BLaER1 treated with 17β-estradiol and CSF1 and Interleukin-3, amounts not matched to agents 10 nM and 100 nM (cell line): ENCODE measurements at regions not wholly inside any gene's neighbourhood (a gene's known extent, or its start where the extent isn't known, plus 50 kb on each side); places are given as distances from the start of the nearest gene placed in this dataset.
"Not testable (repeated sequence)": the region's sequence is repeated elsewhere in the genome, so short reads cannot be mapped to it uniquely, and the experiment has no call there.

Experiments
- H3K27ac ChIP-seq, 11 experiments: shearing (Covaris generic); formaldehyde crosslinking; 2 replicates each; pipeline ENCODE4 v1.8.1; 2022
- H3K27me3 ChIP-seq, 11 experiments: shearing (Covaris generic); formaldehyde crosslinking; 2 replicates each; pipeline ENCODE4 v1.8.1; 2022
- H3K36me3 ChIP-seq, 11 experiments: shearing (Covaris generic); formaldehyde crosslinking; 2 replicates each; pipeline ENCODE4 v1.8.1; 2022
- H3K4me1 ChIP-seq, 10 experiments: shearing (Covaris generic); formaldehyde crosslinking; 2 replicates each; pipeline ENCODE4 v1.8.1; 2022
- H3K4me2 ChIP-seq, 11 experiments: shearing (Covaris generic); formaldehyde crosslinking; 2 replicates each; pipeline ENCODE4 v1.8.1; 2022
- H3K4me3 ChIP-seq, 10 experiments: shearing (Covaris generic); formaldehyde crosslinking; 2 replicates each; pipeline ENCODE4 v1.8.1; 2022
- H3K9ac ChIP-seq, 11 experiments: shearing (Covaris generic); formaldehyde crosslinking; 2 replicates each; pipeline ENCODE4 v1.8.1; 2022
- H3K9me3 ChIP-seq, 11 experiments: shearing (Covaris generic); formaldehyde crosslinking; replicated peaks in 1 of 11; 2 replicates each; pipeline ENCODE4 v1.8.1; 2022
- H4K20me1 ChIP-seq, 11 experiments: shearing (Covaris generic); formaldehyde crosslinking; 2 replicates each; pipeline ENCODE4 v1.8.1; 2022
- Cebpa-rat ChIP-seq, 11 experiments: shearing (Covaris generic); IDR thresholded peaks; 2 replicates each; pipeline ENCODE4 v1.8.1; 2022

- no peak overlapping the region for H3K9ac ChIP-seq
- no peaks in the 10 kb centered on the region for H4K20me1 ChIP-seq
- H3K4me1 ChIP-seq: no peaks in the 10 kb centered on the region
- no peak for TF ChIP-seq Cebpa-rat (IDR thresholded peaks at IDR 0.05)
- no peak overlapping the region for H3K27ac ChIP-seq
- H3K27me3 ChIP-seq: no peaks in the 10 kb centered on the region
- no peaks in the 10 kb centered on the region for H3K36me3 ChIP-seq
- H3K9me3 ChIP-seq: no peaks in the 10 kb centered on the region
- no peak overlapping the region for H3K4me2 ChIP-seq
- H3K4me3 ChIP-seq: no peak overlapping the region
Observed at GRCh38 chr14:35963209-35963608, 137.1 kb downstream of the BRMS1L start.

- Histone ChIP-seq H3K36me3 (no peaks in the 10 kb centered on the region), H4K20me1 (no peaks in the 10 kb centered on the region), H3K4me1 (no peaks in the 10 kb centered on the region), H3K4me2 (no peak overlapping the region), H3K27me3 (no peaks in the 10 kb centered on the region), H3K9me3 (no peaks in the 10 kb centered on the region), H3K9ac (no peak overlapping the region), H3K27ac (no peak overlapping the region), H3K4me3 (no peak overlapping the region)
- TF ChIP-seq Cebpa-rat (IDR thresholded peaks at IDR 0.05): no peak
Observed at GRCh38 chr14:35961697-35962274, 135.6 kb downstream of the BRMS1L start.

- TF ChIP-seq Cebpa-rat (IDR thresholded peaks at IDR 0.05): no peak
- H3K4me1 ChIP-seq: no peaks in the 10 kb centered on the region
- no peaks in the 10 kb centered on the region for H3K36me3 ChIP-seq
- no peak overlapping the region for H3K9ac ChIP-seq
- H3K27ac ChIP-seq: no peak overlapping the region
- H3K4me2 ChIP-seq: no peak overlapping the region
- H3K9me3 ChIP-seq: no peaks in the 10 kb centered on the region
- no peaks in the 10 kb centered on the region for H3K27me3 ChIP-seq
- no peak overlapping the region for H3K4me3 ChIP-seq
- no peaks in the 10 kb centered on the region for H4K20me1 ChIP-seq
Observed at GRCh38 chr14:35959835-35960234, 133.7 kb downstream of the BRMS1L start.

- Histone ChIP-seq H4K20me1 (no peaks in the 10 kb centered on the region), H3K4me1 (no peaks in the 10 kb centered on the region), H3K36me3 (no peaks in the 10 kb centered on the region), H3K27me3 (no peaks in the 10 kb centered on the region), H3K4me2 (no peak overlapping the region), H3K27ac (no peak overlapping the region), H3K9me3 (no peaks in the 10 kb centered on the region), H3K9ac (no peak overlapping the region), H3K4me3 (no peak overlapping the region)
- TF ChIP-seq Cebpa-rat (IDR thresholded peaks at IDR 0.05): no peak
Observed at GRCh38 chr14:35958499-35958898, 132.4 kb downstream of the BRMS1L start.

GRCh38 chr14:35956376-35957085, 130.4 kb downstream of the BRMS1L start:
- TF ChIP-seq Cebpa-rat (IDR thresholded peaks at IDR 0.05): no peak
- H3K27me3 ChIP-seq: peaks cover 4 to 18% (median 15%) of the 10 kb centered on the region in 11 experiments; a peak in 18 of 22 replicates
- no peak overlapping the region for H3K27ac ChIP-seq
- H3K9me3 ChIP-seq: no peaks in the 10 kb centered on the region
- no peaks in the 10 kb centered on the region for H3K4me1 ChIP-seq
- no peak overlapping the region for H3K9ac ChIP-seq
- no peaks in the 10 kb centered on the region for H4K20me1 ChIP-seq
- no peak overlapping the region for H3K4me2 ChIP-seq
- H3K36me3 ChIP-seq: no peaks in the 10 kb centered on the region
- H3K4me3 ChIP-seq: no peak overlapping the region

GRCh38 chr14:35952584-35952983, 126.4 kb downstream of the BRMS1L start:
- Histone ChIP-seq H3K4me2 (no peak overlapping the region), H3K27ac (no peak overlapping the region), H3K36me3 (no peaks in the 10 kb centered on the region)

GRCh38 chr14:35949920-35950513, 123.9 kb downstream of the BRMS1L start:
- Histone ChIP-seq H3K4me1 (no peaks in the 10 kb centered on the region), H3K27me3 (peaks cover 45 to 76% (median 71%) of the 10 kb centered on the region in 11 experiments), H3K27ac (no peak overlapping the region), H3K4me2 (no peak overlapping the region), H3K4me3 (no peak overlapping the region), H3K9ac (no peak overlapping the region), H4K20me1 (no peaks in the 10 kb centered on the region), H3K9me3 (peaks cover 0 to 5% (median 0%) of the 10 kb centered on the region in 11 experiments; a peak in 4 of 22 replicates), H3K36me3 (no peaks in the 10 kb centered on the region)
- TF ChIP-seq Cebpa-rat (IDR thresholded peaks at IDR 0.05): no peak

More at GRCh38 chr14:35952584-35952983, 126.4 kb downstream of the BRMS1L start:
- no peaks in the 10 kb centered on the region for H4K20me1 ChIP-seq
- no peak overlapping the region for H3K9ac ChIP-seq
- no peaks in the 10 kb centered on the region for H3K4me1 ChIP-seq
- TF ChIP-seq Cebpa-rat (IDR thresholded peaks at IDR 0.05): no peak
- H3K9me3 ChIP-seq: peaks cover 0 to 5% (median 0%) of the 10 kb centered on the region in 11 experiments; a peak in 4 of 22 replicates
- peaks cover 35 to 57% (median 52%) of the 10 kb centered on the region in 11 experiments for H3K27me3 ChIP-seq
- no peak overlapping the region for H3K4me3 ChIP-seq

- not testable (repeated sequence) for H3K36me3 ChIP-seq, H3K4me2 ChIP-seq, H3K9me3 ChIP-seq, H3K4me3 ChIP-seq, H3K27ac ChIP-seq, H4K20me1 ChIP-seq, H3K9ac ChIP-seq, H3K4me1 ChIP-seq
- peaks cover 45 to 74% (median 70%) of the 10 kb centered on the region in 11 experiments for H3K27me3 ChIP-seq
Observed at GRCh38 chr14:35947983-35948382, 121.8 kb downstream of the BRMS1L start.

- H3K36me3 ChIP-seq: no peaks in the 10 kb centered on the region
- no peak overlapping the region for H3K27ac ChIP-seq
- peaks cover 0 to 2% (median 0%) of the 10 kb centered on the region in 11 experiments; a peak in 4 of 22 replicates for H3K9me3 ChIP-seq
- peaks cover 0 to 8% (median 6%) of the 10 kb centered on the region in 10 experiments; a peak in 9 of 20 replicates for H3K4me1 ChIP-seq
- no peak overlapping the region for H3K4me3 ChIP-seq
- no peaks in the 10 kb centered on the region for H4K20me1 ChIP-seq
- peaks cover 24 to 44% (median 39%) of the 10 kb centered on the region in 11 experiments for H3K27me3 ChIP-seq
- no peak for TF ChIP-seq Cebpa-rat (IDR thresholded peaks at IDR 0.05)
- H3K4me2 ChIP-seq: no peak overlapping the region
- no peak overlapping the region for H3K9ac ChIP-seq
Observed at GRCh38 chr14:35944847-35945246, 118.7 kb downstream of the BRMS1L start.
